Fibroblast of mammary gland (primary cell): ENCODE measurements at regions not wholly inside any gene's neighbourhood (a gene's known extent, or its start where the extent isn't known, plus 50 kb on each side); places are given as distances from the start of the nearest gene placed in this dataset.
A peak's percentile ranks its signal among the peaks of the same experiment; 100 is the strongest.

Experiments
- DNase-seq: peaks from one replicate; pipeline ENCODE4 v3.0.0-alpha.2; 2010; ENCODE audit warnings: low read depth
- H3K4me3 ChIP-seq: 2 replicates; pipeline ENCODE4 v1.5.1; 2011; ENCODE audit warnings: low read depth, mild to moderate bottlenecking, low read length, moderate library complexity; ENCODE audit not compliant: control insufficient read depth
- TF ChIP-seq, protein P1 (sequence below): conservative IDR thresholded peaks from 2 replicates; pipeline ENCODE4 v1.5.1; 2011; ENCODE audit warnings: low read depth, low read length, inconsistent platforms; ENCODE audit not compliant: control insufficient read depth, insufficient read depth

GRCh38 chr1:30318413-30318812, 405.0 kb downstream of the MATN1 start:
- TF ChIP-seq, protein P1, sequence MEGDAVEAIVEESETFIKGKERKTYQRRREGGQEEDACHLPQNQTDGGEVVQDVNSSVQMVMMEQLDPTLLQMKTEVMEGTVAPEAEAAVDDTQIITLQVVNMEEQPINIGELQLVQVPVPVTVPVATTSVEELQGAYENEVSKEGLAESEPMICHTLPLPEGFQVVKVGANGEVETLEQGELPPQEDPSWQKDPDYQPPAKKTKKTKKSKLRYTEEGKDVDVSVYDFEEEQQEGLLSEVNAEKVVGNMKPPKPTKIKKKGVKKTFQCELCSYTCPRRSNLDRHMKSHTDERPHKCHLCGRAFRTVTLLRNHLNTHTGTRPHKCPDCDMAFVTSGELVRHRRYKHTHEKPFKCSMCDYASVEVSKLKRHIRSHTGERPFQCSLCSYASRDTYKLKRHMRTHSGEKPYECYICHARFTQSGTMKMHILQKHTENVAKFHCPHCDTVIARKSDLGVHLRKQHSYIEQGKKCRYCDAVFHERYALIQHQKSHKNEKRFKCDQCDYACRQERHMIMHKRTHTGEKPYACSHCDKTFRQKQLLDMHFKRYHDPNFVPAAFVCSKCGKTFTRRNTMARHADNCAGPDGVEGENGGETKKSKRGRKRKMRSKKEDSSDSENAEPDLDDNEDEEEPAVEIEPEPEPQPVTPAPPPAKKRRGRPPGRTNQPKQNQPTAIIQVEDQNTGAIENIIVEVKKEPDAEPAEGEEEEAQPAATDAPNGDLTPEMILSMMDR = no peak
- DNase-seq = no peak
- no peak overlapping the region for H3K4me3 ChIP-seq

GRCh38 chr1:30317921-30318320, 405.5 kb downstream of the MATN1 start:
- TF ChIP-seq, protein P1 = no peak
- no peak overlapping the region for H3K4me3 ChIP-seq
- no peak for DNase-seq

DNA sequence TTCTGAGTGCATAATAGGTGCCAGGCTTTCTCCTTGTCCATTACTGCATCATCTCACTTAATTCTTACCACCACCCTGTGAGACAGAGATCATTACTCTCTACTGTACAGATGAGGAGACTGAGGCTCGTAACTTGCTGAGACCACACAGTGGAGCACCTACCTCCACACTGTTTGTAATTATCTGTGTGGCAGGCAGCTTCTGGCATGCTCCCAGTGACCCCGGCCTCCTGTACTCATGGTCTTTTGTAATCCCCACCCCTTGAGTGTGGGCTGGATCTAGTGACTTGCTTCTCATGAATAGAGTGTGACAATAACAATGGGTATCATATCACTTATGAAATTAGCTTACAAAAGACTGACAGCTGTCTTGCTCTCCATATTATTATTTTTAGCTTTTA, 407.3 kb downstream of the MATN1 start:
- TF ChIP-seq, protein P1 = no peak
- no peak overlapping the region for H3K4me3 ChIP-seq
- no peak for DNase-seq

DNA sequence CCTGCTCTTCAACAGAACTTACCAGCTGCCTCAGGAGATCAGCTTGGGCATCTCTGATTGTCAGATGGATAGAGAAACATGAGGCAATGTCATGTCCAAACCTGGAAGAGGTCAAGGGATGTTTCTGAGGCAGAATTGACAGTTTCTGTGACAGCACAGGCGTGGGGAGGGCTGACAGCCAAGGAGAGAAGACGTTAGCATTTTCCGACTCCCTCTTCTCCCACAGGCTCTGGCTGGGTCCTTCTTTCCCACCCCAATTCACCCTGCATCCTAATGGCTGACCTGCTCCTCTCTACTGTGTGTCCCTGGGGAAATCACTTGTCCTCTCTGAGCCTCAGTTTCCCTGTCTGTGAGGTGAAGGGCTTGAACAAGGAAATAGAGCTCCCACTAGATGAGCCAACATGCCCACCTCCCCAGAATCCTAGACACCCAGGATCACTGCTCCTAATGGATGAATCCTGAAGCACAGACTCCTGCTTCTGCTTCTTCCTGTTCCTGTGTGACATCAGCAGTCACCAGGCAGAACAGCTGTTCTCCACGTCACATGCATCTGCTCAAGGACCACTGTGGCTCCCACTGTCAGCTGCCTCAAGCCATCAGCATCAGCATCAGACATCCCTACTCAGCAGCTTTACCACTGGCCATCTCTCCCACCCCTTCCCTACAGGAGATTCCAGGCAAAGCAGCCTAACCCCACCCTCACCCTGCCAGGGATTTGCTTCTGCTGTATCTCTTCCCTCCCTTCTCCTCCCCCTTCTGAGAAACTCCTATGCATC, 408.0 kb downstream of the MATN1 start:
- DNase-seq = peak; percentile 10
- TF ChIP-seq, protein P1 = no peak
- H3K4me3 ChIP-seq = no peak overlapping the region

DNA sequence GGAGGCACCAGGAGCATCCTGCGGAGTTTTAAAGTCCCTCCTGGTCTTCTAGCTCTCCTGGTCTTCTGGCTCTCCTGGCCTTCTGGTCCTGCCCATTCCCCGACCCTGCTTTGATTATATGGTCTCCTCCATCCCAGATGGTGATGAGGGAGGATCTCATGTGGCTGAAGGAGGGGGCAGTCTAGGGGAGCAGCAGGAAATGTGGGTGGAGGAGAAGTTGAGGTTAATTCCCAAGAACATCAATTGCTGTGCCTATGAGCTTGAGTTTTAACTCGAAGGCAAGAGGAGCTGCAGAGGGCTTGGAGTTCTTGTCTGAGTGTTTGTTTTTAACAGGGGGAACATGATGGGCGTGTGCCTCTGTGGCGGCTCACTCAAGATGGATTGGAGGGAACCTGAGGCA, 408.8 kb downstream of the MATN1 start:
- H3K4me3 ChIP-seq = no peak overlapping the region
- DNase-seq = no peak
- TF ChIP-seq, protein P1 = no peak

DNA sequence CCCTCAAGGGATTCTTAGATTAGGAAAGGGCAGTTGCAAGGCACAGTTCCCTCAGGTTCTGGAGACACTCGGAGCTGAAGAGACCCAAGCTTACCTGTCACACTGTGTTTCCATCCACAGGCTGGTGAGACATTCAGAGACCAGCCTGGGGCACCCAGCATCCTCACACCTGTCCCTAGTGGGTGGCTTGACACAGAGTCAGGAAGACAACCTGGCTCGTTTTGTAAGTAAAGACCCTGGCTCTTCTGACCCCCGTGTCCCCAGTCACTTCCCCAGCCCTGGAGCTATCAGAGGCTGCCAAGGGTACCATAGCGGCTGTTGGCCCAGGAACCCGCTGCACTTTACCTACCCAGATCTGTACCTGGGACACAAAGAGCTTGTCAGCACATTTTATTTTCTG, 409.8 kb downstream of the MATN1 start:
- TF ChIP-seq, protein P1 = no peak
- no peak overlapping the region for H3K4me3 ChIP-seq
- DNase-seq = no peak
